Islet precursor cell (in vitro differentiated cells): ENCODE measurements at regions not wholly inside any gene's neighbourhood (a gene's known extent, or its start where the extent isn't known, plus 50 kb on each side); places are given as distances from the start of the nearest gene placed in this dataset.

Source experiments
- DNase-seq: peaks from one replicate; pipeline ENCODE4 v3.0.0-alpha.2; 2018

GRCh38 chr18:75785834-75786233 is 358.3 kb upstream of the SMIM21 start:
- DNase-seq: no peak

DNA sequence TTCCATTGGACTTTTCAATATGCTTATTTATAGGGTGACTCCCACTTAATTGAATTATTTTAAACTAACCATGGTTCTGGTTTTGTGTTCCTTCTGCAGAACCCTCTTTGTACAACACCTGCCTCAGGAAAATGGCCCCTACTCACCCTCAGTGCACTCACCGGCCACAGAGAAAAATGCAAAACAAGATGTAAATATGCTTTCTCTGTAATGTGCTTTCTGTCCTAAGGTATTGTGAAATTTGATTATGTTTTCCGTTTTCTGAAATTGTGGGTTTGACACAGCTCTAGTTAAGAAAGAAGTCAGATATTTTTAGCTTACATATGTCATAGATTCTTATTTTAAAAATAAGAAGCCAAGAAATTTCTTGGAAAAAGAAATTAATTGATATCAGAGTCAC is 357.7 kb upstream of the SMIM21 start:
- DNase-seq: no peak

DNA sequence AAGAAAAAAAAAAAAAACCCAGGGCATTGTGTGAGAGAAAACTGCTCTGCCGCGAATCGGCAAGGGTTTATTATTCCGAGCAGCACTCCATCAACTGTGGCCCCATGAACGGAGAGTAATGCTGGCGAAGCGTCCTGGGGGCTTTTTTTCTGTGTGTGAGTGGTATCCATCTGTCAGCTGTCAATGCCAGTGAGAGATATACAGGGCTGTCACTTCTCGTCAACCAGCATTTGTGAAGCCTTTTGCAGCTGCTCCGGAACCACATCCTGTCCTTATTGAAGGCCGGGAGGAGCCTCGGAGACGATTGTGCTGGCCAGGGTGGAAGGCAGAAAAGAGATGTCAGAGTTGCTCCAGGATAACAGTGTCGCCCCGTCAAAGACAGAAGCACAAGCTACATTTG is 356.9 kb upstream of the SMIM21 start:
- DNase-seq: peak; percentile 84

DNA sequence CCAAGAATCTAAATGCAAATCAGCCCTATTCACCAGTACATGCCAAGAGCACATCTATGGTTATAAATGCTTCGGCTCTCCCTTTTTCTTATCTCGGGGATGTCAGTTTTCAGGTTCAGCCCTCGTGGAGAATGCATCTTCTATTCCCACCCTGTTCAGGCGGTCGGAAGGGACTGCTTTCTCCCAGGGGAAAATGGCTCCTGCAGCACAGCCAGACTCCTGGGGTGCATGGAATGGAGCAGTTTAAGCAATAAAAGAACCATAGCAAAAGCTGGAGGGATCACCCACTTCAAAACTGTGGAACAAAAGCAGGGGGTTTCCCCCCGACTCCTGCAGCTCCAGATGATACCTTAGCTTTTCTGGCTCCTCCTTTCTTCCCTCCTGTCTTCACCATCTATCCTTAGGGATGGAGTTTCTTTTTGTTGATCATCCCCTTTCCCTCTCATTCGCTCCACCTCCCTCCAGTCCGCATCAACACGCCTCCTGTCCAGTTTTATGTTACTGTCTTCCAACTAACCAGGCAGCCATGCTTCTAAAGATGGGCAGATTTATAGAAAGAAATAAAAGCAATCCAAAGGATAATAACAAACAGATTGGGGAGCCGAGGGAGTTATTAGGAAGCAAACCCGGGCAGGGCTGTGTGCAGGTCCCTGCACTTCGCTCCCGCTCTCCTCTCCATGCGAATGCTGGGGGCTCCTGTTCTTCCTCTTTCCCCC is 356.2 kb upstream of the SMIM21 start:
- DNase-seq: no peak

GRCh38 chr18:75782826-75783225 is 355.3 kb upstream of the SMIM21 start:
- DNase-seq: no peak

DNA sequence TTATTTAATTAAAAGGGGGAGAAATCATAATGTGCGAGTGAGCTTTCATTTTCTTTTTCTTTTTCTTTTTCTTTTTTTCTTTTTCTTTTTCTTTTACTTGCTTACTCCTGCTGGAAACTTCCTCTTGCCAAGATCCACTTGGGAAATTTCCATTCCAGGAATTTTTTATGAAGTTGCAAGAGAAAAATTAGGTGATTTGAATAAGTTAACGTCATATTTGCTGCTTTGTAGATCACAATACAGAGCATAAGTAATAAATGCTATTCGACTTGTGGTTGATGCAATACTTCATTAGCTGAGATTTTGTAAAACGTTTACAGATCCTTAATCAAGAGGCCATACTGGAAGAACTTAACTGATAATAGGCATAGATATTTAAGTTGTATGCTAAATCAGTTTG is 354.7 kb upstream of the SMIM21 start:
- no peak for DNase-seq

DNA sequence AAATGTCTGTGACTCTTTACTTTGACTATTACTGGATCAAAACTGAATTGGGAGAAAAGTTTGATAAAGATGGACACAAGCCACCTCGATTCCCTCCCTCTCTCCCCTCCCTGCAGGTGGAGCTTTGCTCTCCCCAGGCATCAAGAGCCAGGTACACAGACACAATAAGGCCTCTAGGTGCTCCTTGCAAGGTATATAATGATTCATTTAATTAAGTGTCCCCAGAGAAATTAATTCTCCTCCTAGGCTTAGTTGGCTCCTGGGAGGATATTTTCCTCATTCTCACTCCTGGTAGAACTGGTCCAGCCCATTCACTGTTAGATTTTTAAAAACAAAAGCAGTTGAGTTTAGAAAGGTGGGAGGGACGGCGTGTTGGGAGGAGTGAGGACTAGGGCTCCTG is 352.4 kb upstream of the SMIM21 start:
- DNase-seq: no peak

DNA sequence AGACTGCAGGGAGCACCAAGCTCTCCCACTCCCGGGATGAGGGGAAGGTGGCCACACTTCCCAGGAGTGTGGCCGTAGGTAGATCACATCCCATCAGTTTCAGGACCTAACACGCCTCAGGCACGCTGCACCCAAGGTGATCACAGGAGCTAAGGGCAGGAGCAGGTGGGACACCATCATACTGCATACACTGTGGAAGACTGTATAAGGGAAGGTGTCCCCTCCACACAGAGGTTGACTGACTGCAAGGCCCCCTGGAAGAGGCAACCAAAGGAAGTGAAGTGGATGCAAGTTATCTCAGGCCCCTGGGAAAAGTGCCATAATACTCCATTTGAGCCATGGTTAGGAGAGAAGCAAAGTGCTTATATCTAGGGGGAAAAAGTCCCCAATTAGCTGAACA is 351.9 kb upstream of the SMIM21 start:
- no peak for DNase-seq

DNA sequence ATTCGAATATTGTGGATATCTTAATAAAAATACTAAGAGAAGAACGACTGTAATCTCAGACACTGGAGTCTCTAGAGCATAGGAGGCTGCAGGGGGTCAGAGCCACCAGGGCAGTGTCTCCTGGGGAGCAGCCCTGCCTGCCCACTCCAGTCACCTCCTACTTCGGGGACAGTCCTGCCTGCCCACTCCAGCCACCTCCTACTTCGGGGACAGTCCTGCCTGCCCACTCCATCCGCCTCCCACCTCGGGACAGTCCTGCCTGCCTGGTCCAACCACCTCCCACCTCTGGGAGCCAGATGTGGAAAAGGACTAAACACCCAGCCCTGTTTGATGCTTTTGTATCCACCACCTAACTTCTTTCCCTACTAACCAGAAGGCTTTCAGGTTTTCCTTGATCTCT is 350.1 kb upstream of the SMIM21 start:
- no peak for DNase-seq

DNA sequence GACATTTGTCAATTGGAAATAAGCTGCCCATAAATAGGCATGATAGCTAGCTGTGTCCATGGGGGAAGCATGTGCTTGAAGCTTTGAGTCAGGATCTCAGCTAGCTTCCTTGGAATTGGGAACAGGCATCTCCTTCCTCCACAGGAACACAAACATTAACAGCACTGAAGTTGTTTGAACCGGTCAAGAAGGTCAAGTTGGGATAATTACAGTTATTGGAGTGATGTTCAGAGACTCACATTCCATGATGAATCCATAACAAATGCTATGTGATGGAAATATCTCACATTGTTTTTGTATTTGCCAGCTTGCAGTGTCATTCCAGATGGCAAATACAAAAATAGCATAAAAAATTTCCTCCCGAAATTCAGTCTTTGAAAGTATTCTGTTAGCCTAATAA is 347.6 kb upstream of the SMIM21 start:
- DNase-seq: no peak

GRCh38 chr18:75773618-75774017 is 346.1 kb upstream of the SMIM21 start:
- DNase-seq: no peak

DNA sequence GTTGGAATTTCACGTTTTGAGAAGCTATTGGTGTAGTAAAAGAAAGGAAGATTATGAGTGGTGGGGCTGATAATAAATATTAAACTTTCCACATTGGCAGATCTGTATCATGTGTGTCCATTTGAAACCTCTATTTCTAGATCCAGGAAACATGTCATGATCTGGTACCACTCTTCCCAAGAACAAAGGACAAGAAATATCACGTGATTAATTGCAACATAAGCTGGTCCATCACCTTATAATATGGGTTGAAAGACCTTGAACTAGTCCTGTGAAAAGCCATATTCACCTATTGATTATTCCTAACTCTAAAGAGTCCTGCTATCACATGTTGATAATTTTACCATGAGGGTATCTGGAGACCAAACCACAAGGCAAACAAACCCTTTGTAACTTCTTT is 335.3 kb upstream of the SMIM21 start:
- no peak for DNase-seq

GRCh38 chr18:75760208-75760607 is 332.7 kb upstream of the SMIM21 start:
- no peak for DNase-seq

- DNase-seq: no peak
Observed at GRCh38 chr18:75757951-75758350, 330.4 kb upstream of the SMIM21 start.

GRCh38 chr18:75754433-75754832 is 326.9 kb upstream of the SMIM21 start:
- DNase-seq: no peak

DNA sequence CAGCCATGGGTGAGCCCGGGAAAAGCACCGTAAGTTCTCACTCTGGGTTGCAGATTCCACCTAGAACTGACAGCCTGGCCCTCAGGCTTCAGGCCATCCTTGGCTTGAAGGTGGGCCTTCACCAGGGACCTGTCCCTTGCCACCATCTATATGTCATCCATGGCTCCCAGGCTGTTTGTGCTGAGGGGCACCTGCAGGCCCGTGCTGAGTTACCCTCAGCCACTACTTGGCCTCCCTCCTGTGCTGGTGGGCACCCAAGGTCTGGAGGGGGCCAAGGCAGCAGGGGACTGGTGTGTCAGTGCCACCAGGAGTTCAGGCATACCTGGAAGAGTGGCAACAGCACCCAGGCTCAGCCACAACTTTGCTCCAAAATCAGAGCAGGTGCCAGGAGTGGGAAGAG is 326.2 kb upstream of the SMIM21 start:
- no peak for DNase-seq

GRCh38 chr18:75752740-75753263 is 325.3 kb upstream of the SMIM21 start:
- no peak for DNase-seq

DNA sequence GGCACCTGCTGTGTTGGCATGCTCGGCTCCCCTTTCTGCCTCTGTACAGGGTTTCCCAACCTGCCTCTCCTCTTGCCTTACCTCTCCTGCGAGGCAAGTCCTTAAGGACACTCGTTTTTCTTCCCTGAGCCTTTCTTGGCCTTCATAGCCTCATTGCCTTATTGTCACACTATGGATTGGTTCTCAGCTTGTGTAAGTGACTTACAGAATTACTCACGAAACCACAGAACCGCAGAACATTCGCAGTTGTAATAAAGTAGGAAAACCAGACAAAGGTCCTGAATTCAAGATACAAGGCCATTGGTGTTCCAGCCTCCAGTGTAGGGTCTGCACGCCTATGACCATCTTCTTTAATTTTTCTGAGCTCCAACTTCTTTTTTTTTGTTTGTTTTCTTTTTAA is 317.6 kb upstream of the SMIM21 start:
- DNase-seq: no peak

GRCh38 chr18:75742516-75742915 is 315.0 kb upstream of the SMIM21 start:
- DNase-seq: no peak

DNA sequence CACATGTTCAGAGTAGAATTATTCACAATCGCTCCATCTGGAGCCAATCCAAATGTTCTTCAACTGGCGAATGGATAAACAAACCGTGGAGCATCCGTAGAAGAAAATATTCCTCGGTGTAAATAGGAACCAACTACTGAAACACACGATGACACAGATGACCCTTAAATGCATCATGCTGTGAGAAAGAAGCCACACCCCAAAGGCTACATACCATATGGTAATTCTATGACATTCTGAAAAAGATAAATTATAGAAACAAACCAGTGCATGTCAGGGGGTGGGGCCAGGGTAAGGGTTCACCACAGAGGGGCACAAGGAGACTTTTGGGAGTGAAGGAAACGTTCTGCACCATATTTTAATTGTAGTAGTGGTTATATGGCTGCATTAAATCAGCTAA is 312.2 kb upstream of the SMIM21 start:
- no peak for DNase-seq

DNA sequence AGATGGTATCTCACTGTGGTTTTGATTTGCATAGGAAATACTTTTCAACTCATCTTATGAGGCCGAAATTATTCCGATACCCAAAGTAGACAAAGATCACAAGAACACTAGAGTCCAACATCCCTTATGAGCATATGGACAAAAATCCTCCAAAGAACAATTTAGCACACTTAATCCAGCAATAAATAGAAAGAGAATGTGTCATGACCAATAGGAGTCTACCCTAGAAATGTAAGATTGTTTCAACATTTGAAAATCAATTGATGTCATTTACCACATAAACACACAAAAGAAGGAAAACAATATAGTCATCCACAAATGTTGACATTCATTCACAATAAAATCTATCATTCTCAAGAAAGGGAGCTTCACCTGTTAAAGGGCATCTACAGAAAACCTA is 307.8 kb upstream of the SMIM21 start:
- no peak for DNase-seq

GRCh38 chr18:75730249-75730648 is 302.7 kb upstream of the SMIM21 start:
- no peak for DNase-seq

GRCh38 chr18:75728621-75729020 is 301.1 kb upstream of the SMIM21 start:
- no peak for DNase-seq

DNA sequence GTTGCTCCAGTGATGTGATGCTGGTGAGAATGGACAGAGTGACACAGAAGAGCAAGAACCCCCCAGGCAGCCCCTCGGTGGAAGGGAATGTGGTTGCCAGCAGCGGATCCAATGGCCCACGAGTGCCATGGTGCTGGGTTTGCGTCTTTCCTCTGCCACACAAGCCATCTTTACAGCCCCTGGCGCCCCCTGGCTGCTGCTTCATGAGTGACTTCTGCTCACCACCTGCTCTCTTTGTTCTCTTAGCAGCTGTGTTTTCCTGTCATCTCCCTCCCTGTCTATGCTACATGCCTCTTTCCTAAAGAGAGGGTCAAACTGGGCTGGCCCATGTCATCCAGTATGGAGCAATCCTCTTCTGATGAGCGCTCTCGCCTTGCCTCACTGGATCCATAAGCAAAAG is 300.0 kb upstream of the SMIM21 start:
- DNase-seq: peak; percentile 63
